NCI-H526 (cell line): ENCODE measurements at regions not wholly inside any gene's neighbourhood (a gene's known extent, or its start where the extent isn't known, plus 50 kb on each side); places are given as distances from the start of the nearest gene placed in this dataset.
A peak's percentile ranks its signal among the peaks of the same experiment; 100 is the strongest.

ENCODE experiments used
- DNase-seq, 2 experiments: peaks; one replicate each; lab custom pipeline; 2025; lab: John Stamatoyannopoulos, UW

DNA sequence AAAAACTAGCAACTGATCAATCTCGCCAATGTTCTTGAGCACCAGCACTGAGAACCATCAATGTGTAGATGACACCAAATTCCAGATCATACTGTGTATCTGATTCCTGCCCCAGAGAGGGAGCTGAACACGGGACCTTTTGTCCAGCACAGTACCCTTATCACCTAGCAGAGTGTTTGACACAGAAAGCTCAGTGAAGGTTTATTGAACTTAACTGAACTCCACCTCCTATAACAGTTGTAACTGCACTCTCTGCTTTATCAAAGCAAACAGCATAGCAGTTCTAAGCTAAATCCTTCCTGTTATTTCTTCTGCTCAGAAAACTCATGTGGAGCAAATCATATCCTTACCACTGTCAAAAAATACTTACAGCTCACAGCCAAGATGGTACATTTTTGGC, 183.4 kb upstream of the SLCO3A1 start:
- no peak for DNase-seq

DNA sequence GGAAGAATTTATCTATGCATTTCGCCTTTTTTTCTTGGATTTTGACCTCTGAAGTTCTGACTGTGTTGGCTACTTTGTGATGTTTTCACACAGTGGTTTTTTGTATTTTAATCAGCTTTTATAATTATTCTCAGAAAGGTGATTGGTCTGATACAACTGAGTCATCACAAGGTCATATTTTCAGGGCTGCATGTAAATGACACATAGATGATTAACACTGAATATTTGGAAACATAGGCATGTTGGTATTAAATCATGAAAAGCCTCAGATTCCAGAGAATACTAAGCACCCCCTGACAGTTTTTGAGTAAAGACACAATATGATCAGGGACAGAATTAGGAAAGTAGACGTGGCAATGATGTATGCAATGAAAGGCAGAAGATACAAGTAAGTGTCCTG, 175.5 kb upstream of the SLCO3A1 start:
- no peak for DNase-seq

DNA sequence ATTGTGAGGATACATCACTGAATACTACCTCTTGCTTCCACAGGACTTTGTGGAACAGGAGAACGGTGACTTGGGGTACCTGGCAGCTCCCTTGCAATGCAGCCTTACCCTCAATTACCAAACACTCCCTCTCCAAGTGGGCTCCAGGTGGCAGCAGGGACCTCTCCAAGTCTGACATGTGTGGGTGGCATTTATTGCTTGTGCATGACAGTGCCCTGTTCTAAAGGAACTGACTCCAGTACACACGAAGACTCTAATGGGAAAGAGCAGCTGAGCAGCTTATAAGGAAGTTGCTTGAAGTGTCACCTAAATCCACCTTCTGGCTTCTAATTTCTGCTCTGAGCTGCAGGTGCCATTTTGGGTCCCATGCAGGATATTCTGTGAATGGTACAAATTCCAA, 174.1 kb upstream of the SLCO3A1 start:
- no peak for DNase-seq

DNA sequence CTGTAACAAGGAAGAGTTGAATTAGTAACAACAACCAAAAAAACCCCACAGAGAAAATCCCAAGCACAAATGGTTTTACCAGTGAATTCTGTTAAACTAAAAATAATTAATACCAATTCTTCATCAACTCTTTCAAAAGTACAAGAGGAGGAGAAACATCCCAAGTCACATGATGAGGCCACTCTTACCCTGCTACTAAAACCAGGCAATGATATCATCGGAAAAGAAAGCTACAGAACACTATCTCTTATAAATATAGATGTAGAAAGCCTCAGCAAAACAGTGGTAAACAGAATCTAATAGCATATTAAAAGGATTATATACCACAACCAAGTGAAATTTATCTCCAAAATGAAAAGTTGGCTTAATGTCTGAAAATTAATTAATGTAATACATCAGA, 168.1 kb upstream of the SLCO3A1 start:
- DNase-seq = no peak

DNA sequence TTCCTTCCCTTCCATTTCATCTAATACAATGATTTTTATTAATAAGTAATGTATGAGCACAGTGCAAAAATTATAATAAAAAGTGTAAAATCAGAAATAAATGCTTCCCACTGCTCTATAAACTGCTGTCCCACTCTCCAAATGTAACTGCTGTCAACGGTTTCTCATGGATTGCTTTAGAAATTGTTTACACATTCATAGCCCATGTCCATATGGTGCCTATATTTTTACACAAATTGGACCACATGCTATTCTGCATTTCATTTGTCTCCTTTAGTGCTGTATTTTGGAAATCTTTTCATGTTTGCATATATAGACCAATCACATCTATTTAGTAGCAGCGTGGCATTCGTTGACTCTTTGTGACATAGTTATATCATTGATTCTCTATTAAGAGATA, 164.7 kb upstream of the SLCO3A1 start:
- no peak for DNase-seq

DNA sequence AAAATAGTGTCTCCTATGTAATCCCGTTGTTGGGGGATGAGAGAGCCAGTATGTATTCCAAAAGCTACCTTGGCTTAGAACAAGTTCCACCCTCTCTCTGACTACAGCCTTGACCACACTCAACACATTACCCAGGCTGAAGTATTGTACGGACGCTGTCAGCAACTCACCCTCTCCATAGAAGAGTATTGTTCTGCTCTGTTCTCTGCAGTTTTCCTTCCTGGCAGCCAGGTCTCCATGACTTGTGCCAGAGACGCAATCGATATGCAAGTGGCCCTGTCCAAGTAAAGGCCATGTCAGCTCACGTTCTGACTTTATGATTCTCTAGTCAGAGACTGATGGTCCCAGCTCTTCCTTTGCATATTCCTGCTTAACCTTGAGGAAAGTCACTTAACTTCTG, 164.1 kb upstream of the SLCO3A1 start:
- DNase-seq = no peak

DNA sequence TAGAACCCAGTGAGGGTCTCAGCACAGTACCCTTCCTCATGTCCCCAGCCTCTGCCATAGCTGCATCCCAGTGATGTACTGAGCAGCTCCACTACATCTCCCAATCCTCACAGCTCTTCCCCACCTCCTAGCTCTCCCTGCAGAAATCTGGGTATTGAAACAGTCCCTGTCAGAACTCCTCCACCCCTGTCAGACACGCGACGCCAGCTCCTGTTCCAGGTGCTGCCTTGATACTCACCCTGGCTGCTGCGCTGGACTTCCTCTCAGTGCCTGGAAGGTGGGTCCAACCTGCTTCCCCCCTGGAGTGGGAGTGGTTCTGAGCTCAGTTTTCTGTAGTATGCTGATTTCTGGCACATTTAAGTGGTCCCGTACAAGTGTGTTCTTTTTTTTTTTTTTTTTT, 160.9 kb upstream of the SLCO3A1 start:
- DNase-seq = no peak

DNA sequence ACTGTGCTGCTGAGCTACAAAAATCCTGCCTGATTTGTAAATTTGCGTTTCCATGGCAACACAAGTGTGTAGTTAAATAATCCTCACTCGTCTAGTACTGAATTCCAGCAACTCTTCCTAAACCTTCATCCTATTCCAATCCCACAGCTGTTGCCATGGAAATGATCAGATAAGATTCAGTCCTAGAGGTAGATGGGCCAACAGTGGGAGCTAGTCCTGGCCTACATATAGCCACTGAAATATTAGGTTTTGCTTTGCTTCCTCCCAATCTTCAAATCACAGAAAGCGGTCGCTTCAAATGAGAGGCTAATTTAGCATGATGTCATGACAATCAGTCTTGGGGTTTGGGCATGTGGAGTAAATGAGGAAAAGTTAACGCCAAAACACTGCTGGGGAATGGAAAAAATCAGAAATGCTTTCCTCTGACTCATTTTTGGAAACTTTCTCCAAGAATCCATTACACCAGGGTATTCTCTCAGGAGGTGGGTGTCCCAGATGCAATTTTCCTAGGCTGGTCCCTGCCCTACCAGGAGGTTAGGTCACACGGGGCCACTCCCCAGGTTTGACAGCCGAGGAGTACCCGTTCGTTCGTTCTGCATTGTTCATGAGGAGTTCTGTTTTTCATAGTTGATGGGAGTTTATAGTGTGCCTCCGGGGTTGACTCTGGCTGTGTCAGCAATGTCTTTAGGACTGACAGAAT, 159.2 kb upstream of the SLCO3A1 start:
- peak in 1 of 2 experiments; percentile 10 for DNase-seq

DNA sequence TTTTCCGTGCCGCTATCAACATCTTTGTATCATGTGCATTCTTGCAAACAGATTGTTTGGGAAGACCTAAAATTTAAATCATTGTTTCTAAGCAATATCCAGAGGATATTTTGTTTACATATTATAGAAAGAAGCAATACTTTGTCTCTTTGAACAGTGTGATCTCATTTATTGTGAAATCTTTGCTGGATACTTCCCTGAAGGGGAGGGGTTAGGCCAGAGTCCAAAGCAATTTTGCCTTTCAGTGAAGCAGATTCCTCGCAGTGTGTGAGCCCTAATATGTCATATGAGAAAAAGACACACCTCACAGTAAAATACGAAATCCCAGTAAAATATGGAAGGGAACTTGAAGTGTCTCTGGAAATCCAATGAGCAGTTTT, 158.7 kb upstream of the SLCO3A1 start:
- DNase-seq = no peak

DNA sequence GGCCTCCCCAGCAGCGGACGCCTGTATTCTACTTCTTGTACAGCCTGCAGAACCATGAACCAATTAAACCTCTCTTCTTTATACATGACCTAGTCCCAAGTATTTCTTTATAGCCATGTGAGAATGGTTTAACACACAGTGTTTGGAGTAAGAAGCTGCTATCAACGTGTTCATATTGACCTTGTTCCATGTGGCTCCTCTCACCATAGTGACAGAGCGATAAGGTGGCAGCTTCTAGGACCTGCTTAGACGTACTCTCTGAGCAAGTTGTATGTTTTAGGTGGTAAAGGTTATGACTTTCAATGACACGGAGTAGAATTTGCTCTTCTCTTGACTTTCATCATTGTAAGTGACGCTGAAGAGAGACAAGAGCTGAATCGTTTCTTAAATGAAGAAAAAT, 157.7 kb upstream of the SLCO3A1 start:
- no peak for DNase-seq

DNA sequence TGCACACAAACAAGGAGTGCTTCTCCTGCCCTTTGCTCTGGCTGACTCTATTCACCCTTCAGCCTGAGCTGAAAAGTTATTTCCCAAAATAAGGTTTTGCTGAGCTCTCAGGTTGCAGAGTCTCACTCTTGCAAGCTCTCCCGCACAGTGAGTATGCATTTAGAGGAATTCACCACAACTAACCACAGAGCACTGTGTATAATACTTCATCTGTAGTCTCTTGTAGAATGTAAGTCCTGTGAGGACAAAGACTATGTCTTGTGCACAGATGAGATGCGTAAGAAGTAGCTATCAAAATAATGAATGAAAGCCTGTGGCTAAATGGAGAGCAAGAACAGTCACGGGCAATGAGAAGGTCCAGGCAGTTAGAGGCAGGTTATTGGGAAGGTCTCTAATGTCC, 156.5 kb upstream of the SLCO3A1 start:
- no peak for DNase-seq

DNA sequence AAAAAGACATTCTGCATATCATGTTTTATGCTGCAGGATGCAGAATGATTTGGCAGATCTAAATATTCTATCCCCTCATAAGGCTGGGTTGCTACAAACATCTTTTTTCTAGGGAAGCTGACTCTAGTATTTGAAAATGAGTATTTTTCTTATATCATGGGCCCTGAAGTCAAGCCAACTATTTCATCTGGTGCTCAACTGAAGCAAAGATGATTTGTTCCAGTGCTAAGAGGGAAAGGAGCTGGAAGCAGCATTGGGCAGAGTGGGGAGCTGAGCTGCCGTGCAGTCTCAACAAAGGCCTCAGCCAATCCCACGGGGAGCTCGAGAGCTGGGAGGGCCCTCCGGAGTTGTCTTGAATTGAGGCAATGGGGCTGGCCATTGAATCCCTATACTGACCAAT, 155.3 kb upstream of the SLCO3A1 start:
- no peak for DNase-seq

DNA sequence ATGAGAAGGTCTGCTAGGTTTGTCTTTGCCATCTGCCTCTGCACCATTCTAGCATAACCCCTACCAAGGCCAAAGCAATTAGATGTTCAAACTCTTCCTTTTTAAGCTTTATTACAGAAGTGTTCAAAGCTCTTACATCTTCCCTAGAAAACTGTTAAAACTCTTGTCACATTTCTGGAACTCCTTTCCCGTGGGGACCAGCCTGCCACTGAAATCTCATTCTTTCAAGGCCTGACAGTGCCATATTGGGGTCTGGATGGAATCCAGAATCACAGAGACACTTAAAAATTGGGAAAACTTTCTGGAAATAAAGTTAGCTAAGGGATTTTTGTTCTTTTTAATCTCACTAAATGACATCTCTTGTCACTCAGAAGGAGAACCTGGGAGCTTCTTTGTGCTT, 153.8 kb upstream of the SLCO3A1 start:
- DNase-seq = no peak

DNA sequence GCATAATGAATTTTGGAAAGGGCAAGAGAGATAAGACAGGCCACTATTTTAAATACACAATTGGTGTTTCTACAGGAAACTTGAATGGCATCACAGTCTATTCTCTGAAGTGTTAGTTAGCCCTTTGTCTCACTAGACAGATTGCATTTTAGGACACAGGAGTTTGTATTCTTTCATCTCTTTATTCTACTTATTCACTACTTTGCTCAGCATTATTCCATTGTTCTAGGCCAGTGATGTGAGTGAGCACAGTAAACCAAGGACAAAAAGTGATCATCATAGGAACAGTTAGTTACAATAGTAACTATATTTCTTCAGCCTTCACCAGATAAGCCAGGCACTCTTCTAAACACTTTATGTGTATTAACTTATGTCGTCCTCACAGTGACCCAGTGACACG, 150.2 kb upstream of the SLCO3A1 start:
- no peak for DNase-seq

DNA sequence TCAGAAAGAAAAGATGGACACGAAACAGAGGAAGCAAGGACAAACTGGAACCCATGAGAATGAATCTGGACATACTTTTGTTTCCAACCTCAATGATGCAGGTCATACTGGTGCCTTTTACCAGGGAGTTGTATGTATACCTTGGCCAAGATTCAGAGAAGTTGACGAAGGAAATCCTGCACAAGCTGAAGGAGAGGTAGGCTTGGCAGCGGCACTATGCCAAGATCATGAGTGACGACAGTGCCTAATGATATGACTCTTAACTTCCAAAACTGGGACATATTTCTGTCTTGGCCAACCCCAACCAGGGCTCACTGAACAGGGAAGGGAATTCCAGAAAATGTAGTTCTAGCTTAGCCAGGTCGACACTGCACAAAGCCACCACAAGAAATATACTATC, 149.2 kb upstream of the SLCO3A1 start:
- DNase-seq = no peak

DNA sequence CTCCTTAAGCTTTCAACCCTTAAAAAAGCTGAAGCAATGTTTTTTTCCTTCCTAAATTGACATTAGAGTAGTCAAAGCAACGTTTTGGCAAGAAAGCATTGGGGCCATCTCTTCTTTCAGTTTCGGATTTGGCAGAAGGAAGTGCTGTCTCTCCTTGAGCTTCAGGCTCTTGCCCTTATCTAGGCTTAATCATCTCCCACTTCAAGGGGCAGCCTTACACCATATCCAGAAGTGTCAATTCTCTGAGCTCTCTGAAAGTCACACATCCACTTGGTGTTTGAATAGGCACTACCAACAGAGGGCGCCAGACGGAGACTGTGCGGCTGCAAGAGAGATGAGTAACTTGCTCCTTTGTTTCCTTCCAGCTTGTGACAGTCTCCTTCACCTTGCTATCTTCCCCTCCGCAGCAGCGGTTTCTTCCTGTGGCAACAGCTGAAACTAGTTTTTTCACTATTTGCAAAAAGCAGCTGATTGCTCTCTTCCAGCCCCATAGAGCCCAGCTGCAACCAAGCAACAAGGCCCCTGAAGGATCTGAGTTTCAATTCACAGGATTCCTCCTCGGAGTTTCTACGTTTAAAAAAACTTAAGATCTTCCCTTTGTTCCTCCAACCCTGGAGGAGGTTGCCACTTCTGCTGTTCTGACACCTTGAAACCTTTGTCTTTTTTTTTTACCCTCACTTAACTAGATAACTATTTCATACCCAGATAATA, 147.0 kb upstream of the SLCO3A1 start:
- DNase-seq = peak; percentile 64 to 85

DNA sequence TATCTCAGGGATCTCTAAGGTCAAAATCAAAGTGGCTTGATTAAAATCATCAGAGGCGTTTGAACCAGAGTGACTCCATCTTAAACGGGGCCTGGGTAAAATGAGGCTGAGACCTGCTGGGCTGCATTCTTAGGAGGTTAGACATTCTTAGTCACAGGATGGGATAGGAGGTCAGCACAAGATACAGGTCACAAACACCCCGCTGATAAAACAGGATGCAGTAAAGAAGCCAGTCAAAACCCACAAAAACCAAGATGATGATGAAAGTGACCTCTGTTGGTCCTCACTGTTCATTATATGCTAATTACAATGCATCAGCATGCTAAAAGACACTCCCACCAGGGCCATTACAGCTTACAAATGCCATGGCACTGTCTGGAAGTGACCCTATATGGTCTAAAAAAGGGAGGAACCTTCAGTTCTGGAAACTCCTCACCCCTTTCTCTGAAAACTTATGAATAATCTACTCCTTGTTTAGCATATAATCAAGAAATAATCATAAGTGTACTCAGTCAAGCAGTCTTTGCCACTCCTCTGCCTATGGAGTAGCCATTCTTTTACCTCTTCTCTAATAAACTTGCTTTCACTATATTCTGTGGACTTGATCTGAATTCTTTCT, 143.3 kb upstream of the SLCO3A1 start:
- no peak for DNase-seq

DNA sequence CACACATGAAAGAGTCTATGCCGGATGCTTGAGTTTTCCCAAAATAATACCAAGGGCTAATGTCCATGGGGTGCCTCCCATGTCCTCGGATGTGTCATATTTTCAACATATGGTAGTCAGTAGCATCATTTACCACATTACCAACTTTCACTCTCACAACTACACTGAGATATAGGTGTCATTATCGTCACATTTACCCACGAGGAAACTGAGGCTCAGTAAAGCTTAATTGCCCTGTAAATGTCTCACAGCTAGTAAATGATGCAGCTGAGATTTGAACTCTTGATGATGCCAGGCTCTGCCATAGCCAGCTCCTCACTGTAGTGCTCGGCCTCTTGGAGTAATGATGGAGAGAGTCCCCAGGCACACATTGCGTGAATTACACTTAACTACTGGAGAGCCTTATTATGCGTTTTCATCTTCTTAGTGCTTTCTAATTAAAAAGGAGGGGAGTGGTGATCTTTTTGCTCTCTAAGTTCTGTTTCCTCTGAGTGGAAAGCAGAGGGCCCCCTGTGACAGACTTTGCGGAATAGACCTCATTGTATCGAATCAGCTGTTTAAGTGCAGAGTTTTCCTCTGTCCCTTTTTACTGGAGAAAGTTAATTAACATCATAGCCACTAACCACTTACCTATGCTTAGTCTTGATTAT, 142.0 kb upstream of the SLCO3A1 start:
- DNase-seq = no peak

DNA sequence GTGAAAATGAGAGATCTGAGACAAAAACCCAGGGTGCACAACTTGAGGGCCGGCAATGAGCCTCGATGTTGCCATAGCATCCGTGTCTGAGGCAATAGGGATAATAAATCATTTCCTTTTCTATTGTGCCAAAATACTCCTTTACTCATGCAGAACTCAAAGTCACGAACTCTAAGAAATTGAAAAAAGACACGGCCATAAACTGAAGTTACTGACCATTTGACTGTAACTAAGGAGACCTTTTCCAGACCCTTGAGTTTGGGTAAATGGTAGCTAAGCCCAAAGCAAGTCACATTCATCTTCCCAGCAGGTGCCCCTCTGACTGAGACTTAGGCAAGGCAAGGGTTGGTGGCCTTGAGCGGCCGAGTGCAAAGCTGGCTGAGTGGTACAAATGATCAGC, 141.2 kb upstream of the SLCO3A1 start:
- no peak for DNase-seq

DNA sequence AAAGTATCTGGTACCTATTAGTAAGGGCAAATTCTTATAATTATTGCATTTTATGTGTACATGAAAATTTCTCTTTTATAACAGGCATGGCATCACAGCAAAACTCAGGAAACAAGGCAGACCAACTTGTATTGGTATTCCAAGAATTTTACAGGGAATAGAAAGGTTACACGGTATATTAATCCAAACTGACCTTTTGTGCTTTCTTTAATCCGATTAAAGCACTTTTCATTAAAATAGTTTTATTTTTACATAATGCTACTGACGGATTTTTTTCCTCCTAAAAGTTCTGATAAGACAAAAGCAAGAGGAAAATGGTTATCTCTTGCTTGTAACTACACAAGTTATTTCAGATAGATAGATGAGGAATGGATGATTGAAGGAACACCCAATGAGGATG, 137.0 kb upstream of the SLCO3A1 start:
- DNase-seq = no peak

DNA sequence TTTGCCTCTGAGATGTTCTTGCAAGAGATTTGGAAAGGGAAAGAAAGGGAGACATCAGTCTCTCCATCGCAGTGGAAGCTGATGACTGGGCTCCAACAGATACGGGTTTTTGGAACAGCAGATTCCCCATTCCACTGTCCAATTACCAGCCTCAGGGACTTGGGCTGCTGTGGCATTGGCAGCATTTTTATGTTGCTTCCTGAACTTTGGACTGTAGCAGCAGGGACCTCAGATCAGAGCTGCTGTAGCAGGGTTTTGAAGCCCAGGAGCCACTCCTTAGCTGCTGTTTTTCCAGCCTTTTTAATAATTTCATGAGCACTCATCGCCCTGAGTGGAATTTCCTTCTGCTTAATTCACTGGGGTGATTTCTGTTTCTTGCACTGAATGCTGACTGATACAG, 135.7 kb upstream of the SLCO3A1 start:
- no peak for DNase-seq

DNA sequence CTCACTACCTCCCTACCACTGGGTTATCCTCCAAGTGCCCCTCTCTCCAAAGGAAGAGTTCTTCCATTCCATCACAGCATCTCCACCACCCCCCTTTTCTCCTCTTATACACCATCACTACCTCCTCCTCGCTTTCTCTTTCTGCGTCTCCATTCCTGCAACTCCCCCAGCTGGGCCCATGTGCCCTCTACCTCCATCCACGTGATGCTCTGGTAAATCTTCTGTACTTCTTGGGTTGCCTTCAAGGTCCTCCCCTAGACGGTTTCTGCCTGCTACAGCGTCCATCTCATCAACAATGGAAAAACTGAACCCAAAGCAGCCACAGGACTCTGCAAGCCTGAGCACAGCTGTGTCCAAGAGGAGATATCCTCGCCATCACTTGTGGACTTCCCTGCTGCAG, 129.5 kb upstream of the SLCO3A1 start:
- no peak for DNase-seq

DNA sequence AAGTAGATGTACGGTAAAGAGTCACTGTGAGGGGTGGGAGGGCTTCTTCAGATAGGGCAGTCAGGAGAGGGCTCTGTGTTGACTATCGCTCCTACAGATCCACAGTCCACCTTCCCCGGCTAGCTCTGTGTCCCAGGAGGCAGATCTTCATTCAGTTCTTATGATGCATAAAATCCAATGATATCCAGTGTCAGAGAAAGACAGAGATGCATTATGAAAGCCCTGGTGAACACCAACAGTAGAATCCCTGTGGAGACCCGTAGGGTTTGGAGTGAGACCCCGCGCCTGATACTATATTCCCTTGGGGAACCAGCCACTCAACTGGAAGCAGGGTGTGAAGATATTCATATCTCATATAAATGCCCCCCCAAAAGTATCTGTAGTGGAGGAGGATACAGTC, 119.8 kb upstream of the SLCO3A1 start:
- no peak for DNase-seq
